ENCODE measurements at regions not wholly inside any gene's neighbourhood (a gene's known extent, or its start where the extent isn't known, plus 50 kb on each side); places are given as distances from the start of the nearest gene placed in this dataset.

DNA sequence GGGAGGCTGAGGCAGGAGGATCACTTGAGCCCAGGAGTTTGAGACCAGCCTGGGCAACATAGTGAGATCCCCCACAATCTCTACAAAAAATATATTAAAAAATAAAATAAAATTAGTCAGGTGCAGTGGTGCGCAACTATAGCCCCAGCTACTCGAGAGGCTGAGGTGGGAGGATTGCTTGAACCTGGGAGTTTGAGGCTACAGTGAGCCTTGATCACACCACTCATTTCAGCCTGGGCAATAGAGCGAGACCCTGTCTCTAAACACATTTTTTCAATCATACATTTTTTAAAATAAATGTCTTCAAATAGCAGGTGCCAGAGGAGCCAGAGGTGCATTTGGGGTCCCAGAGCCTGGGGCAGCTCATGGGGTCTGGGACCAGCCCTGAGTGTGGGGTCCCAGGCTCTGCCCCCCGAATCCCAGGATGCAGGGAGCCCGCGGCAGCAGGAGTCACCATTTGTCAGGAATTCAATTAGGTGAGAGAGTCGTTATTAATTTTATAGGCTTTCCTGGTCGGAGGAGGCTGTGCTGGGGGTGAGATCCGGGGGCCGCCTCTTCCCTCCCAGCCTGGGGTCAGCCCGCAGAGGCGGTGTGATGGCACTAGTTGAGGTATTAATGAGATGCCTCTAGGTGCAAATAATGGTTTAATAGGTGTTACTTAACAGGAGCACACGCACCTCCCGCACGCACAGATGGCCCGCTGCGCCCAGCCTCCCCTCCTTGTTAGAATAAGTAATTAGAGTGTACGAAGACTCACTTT is 78.3 kb downstream of the MICALL2 start:
- Histone ChIP-seq H3K9me3 (no peaks in the 10 kb centered on the region), H3K27ac (no peak overlapping the region), H3K27me3 (peaks cover 80% of the 10 kb centered on the region), H3K36me3 (no peaks in the 10 kb centered on the region), H3K4me1 (no peaks in the 10 kb centered on the region), H3K4me3 (no peak overlapping the region)
- WGBS, 2 donors (ENCODE audit: low coverage in 1 of 2), result 59 to 63% methylated on average over 10 to 17 of the region's 18 CpGs
- in situ Hi-C loops (cut with MboI; ENCODE audit: low pct_ligation_motif_present in 1 of 4, low pct_unique_long_range_greater_than_20kb in 1 of 4, low sequenced_read_pairs in 3 of 4) (no loop called here), intact Hi-C loops (cut with DNase I; ENCODE audit: low total_unique reads) (no loop called here)
- DNase-seq, result no peak
- TF ChIP-seq, protein P1, sequence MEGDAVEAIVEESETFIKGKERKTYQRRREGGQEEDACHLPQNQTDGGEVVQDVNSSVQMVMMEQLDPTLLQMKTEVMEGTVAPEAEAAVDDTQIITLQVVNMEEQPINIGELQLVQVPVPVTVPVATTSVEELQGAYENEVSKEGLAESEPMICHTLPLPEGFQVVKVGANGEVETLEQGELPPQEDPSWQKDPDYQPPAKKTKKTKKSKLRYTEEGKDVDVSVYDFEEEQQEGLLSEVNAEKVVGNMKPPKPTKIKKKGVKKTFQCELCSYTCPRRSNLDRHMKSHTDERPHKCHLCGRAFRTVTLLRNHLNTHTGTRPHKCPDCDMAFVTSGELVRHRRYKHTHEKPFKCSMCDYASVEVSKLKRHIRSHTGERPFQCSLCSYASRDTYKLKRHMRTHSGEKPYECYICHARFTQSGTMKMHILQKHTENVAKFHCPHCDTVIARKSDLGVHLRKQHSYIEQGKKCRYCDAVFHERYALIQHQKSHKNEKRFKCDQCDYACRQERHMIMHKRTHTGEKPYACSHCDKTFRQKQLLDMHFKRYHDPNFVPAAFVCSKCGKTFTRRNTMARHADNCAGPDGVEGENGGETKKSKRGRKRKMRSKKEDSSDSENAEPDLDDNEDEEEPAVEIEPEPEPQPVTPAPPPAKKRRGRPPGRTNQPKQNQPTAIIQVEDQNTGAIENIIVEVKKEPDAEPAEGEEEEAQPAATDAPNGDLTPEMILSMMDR (IDR thresholded peaks at IDR 0.05), result no peak
- TF ChIP-seq POLR2A (IDR thresholded peaks at IDR 0.05) (no peak), EP300 (IDR thresholded peaks at IDR 0.05; ENCODE audit: low read depth) (no peak), POLR2AphosphoS5 (IDR thresholded peaks at IDR 0.05) (no peak)

DNA sequence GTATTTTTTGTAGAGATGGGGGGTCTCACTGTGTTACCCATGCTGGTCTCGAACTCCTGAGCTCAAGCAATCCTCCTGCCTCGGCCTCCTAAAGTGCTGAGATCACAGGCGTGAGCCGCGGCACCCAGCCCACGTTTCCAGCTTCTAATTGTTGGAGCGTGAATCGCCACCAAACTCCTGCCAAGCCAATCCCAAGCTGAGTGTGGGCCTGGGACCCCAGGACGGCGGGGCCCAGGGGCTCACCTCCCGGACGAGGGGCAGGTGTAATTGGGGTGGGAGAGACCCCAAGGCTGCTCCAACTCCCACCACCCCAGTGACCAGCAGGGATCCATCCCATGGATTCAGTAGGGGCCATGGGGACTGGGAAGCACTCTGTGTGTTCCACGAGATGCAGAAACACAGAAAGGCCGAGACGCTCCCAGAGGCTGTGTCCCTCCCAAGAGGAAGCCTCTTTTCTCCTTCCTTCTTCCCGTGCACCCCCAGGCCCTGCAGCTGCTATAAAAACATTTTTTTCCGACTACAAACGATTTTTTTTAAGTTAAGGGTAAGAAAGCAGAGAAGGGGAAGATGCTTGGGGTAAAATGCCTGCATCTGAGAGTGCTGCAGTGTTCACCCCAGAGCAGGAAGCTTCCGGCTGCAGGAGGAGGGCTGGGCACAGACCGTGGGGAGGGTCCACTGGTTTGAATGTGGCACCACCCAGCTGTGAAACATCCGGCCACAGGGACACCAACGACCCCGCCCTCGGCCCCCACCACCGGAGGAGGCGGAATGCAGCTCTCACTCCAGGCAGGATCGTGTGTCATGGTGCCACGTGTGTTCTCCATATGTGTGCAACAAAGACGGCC is 76.5 kb downstream of the MICALL2 start:
- intact Hi-C loops (cut with DNase I; ENCODE audit: low total_unique reads) (no loop called here), in situ Hi-C loops (cut with MboI; ENCODE audit: low pct_ligation_motif_present in 1 of 4, low pct_unique_long_range_greater_than_20kb in 1 of 4, low sequenced_read_pairs in 3 of 4) (no loop called here)
- Histone ChIP-seq H3K4me3 (no peak overlapping the region), H3K27ac (no peak overlapping the region), H3K9me3 (no peaks in the 10 kb centered on the region), H3K27me3 (peaks cover 78% of the 10 kb centered on the region), H3K36me3 (no peaks in the 10 kb centered on the region), H3K4me1 (no peaks in the 10 kb centered on the region)
- 18 to 67% methylated on average over 5 to 29 of the region's 29 CpGs for WGBS, 2 donors (ENCODE audit: low coverage in 1 of 2)
- DNase-seq, result no peak
- TF ChIP-seq POLR2AphosphoS5 (IDR thresholded peaks at IDR 0.05), result no peak
- TF ChIP-seq, protein P1 (IDR thresholded peaks at IDR 0.05), result no peak
- no peak for TF ChIP-seq POLR2A (IDR thresholded peaks at IDR 0.05)
- no peak for TF ChIP-seq EP300 (IDR thresholded peaks at IDR 0.05; ENCODE audit: low read depth)

DNA sequence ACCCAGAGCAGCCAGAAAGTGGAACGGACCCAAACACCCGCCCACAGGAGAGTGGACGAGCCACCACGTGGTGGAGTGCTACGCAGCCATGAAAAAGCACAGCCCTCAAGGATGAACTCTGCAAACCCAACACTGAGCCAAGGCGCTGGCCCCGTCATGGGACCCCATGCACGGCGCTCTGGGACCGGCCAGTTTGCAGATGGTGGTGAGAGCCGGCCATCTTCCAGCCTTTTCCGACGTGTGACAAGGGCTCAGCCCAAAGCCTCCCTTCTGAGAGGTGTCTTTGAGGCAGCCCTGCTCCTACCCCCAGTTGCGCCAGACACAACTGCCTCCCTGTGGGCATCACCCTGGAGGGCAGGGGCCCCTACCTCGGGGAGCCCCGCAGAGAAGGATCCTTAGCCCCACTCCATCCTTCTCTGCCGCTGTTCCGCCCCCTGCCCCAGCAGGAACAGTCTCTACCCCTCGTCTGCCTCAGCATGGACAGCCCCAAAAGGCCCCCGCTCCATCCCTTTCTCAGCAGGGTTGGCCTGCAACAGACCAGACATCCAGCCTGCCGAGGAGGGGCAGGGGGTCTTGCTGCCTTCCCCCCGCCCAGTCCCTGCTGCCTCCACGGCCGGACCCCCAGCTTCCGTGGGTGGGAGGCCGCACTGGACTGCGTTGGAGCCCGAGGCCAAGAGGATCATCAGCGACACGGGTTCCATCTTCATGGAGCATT is 75.7 kb downstream of the MICALL2 start:
- no peak for DNase-seq
- no peaks in the 10 kb centered on the region for H3K4me1 ChIP-seq
- H3K4me3 ChIP-seq, result no peak overlapping the region
- no peaks in the 10 kb centered on the region for H3K36me3 ChIP-seq
- intact Hi-C loops (cut with DNase I; ENCODE audit: low total_unique reads), result no loop called here
- no peak overlapping the region for H3K27ac ChIP-seq
- no peaks in the 10 kb centered on the region for H3K9me3 ChIP-seq
- TF ChIP-seq POLR2AphosphoS5 (IDR thresholded peaks at IDR 0.05), result no peak
- TF ChIP-seq, protein P1 (IDR thresholded peaks at IDR 0.05), result no peak
- TF ChIP-seq POLR2A (IDR thresholded peaks at IDR 0.05), result no peak
- TF ChIP-seq EP300 (IDR thresholded peaks at IDR 0.05; ENCODE audit: low read depth), result no peak
- H3K27me3 ChIP-seq, result peaks cover 71% of the 10 kb centered on the region
- WGBS, 2 donors (ENCODE audit: low coverage in 1 of 2), result 70 to 87% methylated on average over 2 to 28 of the region's 30 CpGs
- in situ Hi-C loops (cut with MboI; ENCODE audit: low pct_ligation_motif_present in 1 of 4, low pct_unique_long_range_greater_than_20kb in 1 of 4, low sequenced_read_pairs in 3 of 4), result no loop called here

DNA sequence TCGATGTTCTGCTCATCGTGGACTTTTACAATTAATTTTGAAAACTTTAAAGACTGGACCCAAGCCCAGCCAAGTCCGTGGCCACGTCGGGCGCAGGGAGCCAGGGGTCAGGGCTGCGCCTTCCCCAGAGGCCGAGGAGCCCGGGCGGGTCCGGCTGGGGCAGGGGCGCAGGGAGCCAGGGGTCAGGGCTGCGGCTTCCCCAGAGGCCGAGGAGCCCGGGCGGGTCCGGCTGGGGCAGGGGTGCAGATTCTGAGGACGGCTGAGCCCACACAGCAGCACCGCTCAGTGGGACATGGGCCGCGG is 75.2 kb downstream of the MICALL2 start:
- Histone ChIP-seq H3K27ac (no peak overlapping the region), H3K4me1 (no peaks in the 10 kb centered on the region), H3K4me3 (no peak overlapping the region), H3K36me3 (no peaks in the 10 kb centered on the region), H3K9me3 (no peaks in the 10 kb centered on the region), H3K27me3 (peaks cover 71% of the 10 kb centered on the region)
- intact Hi-C loops (cut with DNase I; ENCODE audit: low total_unique reads), result no loop called here
- whole genome bisulfite sequencing, 2 donors (ENCODE audit: low coverage in 1 of 2), result 79 to 100% methylated on average over 2 to 21 of the region's 21 CpGs
- no peak for DNase-seq
- in situ Hi-C loops (cut with MboI; ENCODE audit: low pct_ligation_motif_present in 1 of 4, low pct_unique_long_range_greater_than_20kb in 1 of 4, low sequenced_read_pairs in 3 of 4), result no loop called here
- TF ChIP-seq, protein P1 (IDR thresholded peaks at IDR 0.05), result no peak
- TF ChIP-seq POLR2A (IDR thresholded peaks at IDR 0.05) (no peak), EP300 (IDR thresholded peaks at IDR 0.05; ENCODE audit: low read depth) (no peak), POLR2AphosphoS5 (IDR thresholded peaks at IDR 0.05) (no peak)
